Activated B cell treated with CpG ODN at 0.5 μM for 24 hours (primary cell): ENCODE measurements at regions not wholly inside any gene's neighbourhood (a gene's known extent, or its start where the extent isn't known, plus 50 kb on each side); places are given as distances from the start of the nearest gene placed in this dataset.

Experiments
- ATAC-seq: fragments of 200-7000 bp; cut with Tn5 transposase; one replicate; pipeline ENCODE4 v1.10.0; 2021; ENCODE audit warnings: low read depth, mild to moderate bottlenecking, moderate library complexity
- CTCF ChIA-PET: fragments of 350-600 bp; sonication (Branson Sonifier 250); formaldehyde crosslinking; loops from one replicate; lab custom pipeline; 2021; ENCODE audit warnings: antibody characterized with exemption; lab: Charles Lee
- POLR2A ChIA-PET: fragments of 350-600 bp; sonication (Branson Sonifier 250); formaldehyde crosslinking; loops from one replicate; lab custom pipeline; 2021; ENCODE audit warnings: antibody characterized with exemption; lab: Charles Lee
- DNase-seq: peaks from one replicate; pipeline ENCODE4 v3.0.0; 2022
- H3K27ac Mint-ChIP-seq: one replicate; pipeline ENCODE4 v1.8.0; 2020; ENCODE audit warnings: mixed read lengths
- H3K27me3 Mint-ChIP-seq: one replicate; pipeline ENCODE4 v1.8.0; 2021; ENCODE audit warnings: mixed read lengths
- H3K36me3 Mint-ChIP-seq: one replicate; pipeline ENCODE4 v1.8.0; 2021; ENCODE audit warnings: low read depth, mixed read lengths
- H3K4me1 Mint-ChIP-seq: one replicate; pipeline ENCODE4 v1.8.0; 2021; ENCODE audit warnings: mixed read lengths
- H3K4me3 Mint-ChIP-seq: one replicate; pipeline ENCODE4 v1.8.0; 2020; ENCODE audit warnings: mild to moderate bottlenecking, mixed read lengths
- H3K9me3 Mint-ChIP-seq: one replicate; pipeline ENCODE4 v1.8.0; 2020; ENCODE audit warnings: mixed read lengths
- CTCF ChIP-seq: fragments of 200-600 bp; IDR thresholded peaks from one replicate; pipeline ENCODE4 v1.8.0; 2022; ENCODE audit warnings: antibody characterized with exemption, mild to moderate bottlenecking
- intact Hi-C: fragments of 100-400 bp; cut with micrococcal nuclease; formaldehyde crosslinking; loops from one replicate; pipeline ENCODE4 v1.15.1; 2024

- DNase-seq (no peak), ATAC-seq (no peak)
- peaks cover 3% of the 10 kb centered on the region for H3K27me3 Mint-ChIP-seq
- H3K27ac Mint-ChIP-seq: no peak overlapping the region
- intact Hi-C loops: no loop called here
- ChIA-PET CTCF (no interaction called here), POLR2A (no interaction called here)
- peaks cover 12% of the 10 kb centered on the region for H3K4me1 Mint-ChIP-seq
- H3K36me3 Mint-ChIP-seq: no peaks in the 10 kb centered on the region
- H3K4me3 Mint-ChIP-seq: no peak overlapping the region
- no peak for TF ChIP-seq CTCF
- no peaks in the 10 kb centered on the region for H3K9me3 Mint-ChIP-seq
These were observed 92.4 kb upstream of the TGM3 start for GRCh38 chr20:2203436-2203835.

GRCh38 chr20:2204021-2204420 lies 91.8 kb upstream of the TGM3 start:
- TF ChIP-seq CTCF: no peak
- Mint-ChIP-seq H3K4me3 (no peak overlapping the region), H3K4me1 (peaks cover 12% of the 10 kb centered on the region), H3K27me3 (peaks cover 3% of the 10 kb centered on the region), H3K27ac (no peak overlapping the region), H3K36me3 (no peaks in the 10 kb centered on the region), H3K9me3 (no peaks in the 10 kb centered on the region)
- DNase-seq (no peak), ATAC-seq (no peak)
- intact Hi-C loops: no loop called here
- ChIA-PET CTCF (no interaction called here), POLR2A (no interaction called here)

- peak overlapping the region; percentile 38 for H3K27ac Mint-ChIP-seq
- intact Hi-C loops: loop anchor here (1.0 to 5.0 kb wide), 11 partner anchors 11 to 535 kb away; partner anchors contain the start of gene SNRPB
- ChIA-PET POLR2A (interaction anchor here (0.5 to 1.8 kb wide), 9 partner anchors 94 to 318 kb away, joined by 3 to 11 read pairs (median 8); partner anchors contain the start of gene SNRPB), CTCF (interaction anchor here (0.6 to 4.1 kb wide), 36 partner anchors 9 to 794 kb away, joined by 3 to 71 read pairs (median 4); no protein-coding TSS in a partner anchor)
- no peaks in the 10 kb centered on the region for H3K27me3 Mint-ChIP-seq
- H3K9me3 Mint-ChIP-seq: no peaks in the 10 kb centered on the region
- no peaks in the 10 kb centered on the region for H3K36me3 Mint-ChIP-seq
- no peak for TF ChIP-seq CTCF
- H3K4me3 Mint-ChIP-seq: peak overlapping the region; percentile 82
- peak; percentile 76 for ATAC-seq
- DNase-seq: peak; percentile 76
- peaks cover 19% of the 10 kb centered on the region for H3K4me1 Mint-ChIP-seq
These were observed 88.6 kb upstream of the TGM3 start for GRCh38 chr20:2206957-2207769.

GRCh38 chr20:2207770-2208097 lies 88.1 kb upstream of the TGM3 start:
- no peak for ATAC-seq
- H3K27ac Mint-ChIP-seq: peak overlapping the region; percentile 7
- no peak for TF ChIP-seq CTCF
- DNase-seq: no peak
- ChIA-PET CTCF (interaction anchor here (0.6 to 4.1 kb wide), 37 partner anchors 9 to 793 kb away, joined by 3 to 71 read pairs (median 4); no protein-coding TSS in a partner anchor), POLR2A (interaction anchor here (0.8 to 1.8 kb wide), 7 partner anchors 93 to 446 kb away, joined by 3 to 11 read pairs (median 9); partner anchors contain the start of gene SNRPB)
- no peaks in the 10 kb centered on the region for H3K27me3 Mint-ChIP-seq
- H3K9me3 Mint-ChIP-seq: no peaks in the 10 kb centered on the region
- H3K4me3 Mint-ChIP-seq: peak overlapping the region; percentile 82
- no peaks in the 10 kb centered on the region for H3K36me3 Mint-ChIP-seq
- intact Hi-C loops: loop anchor here (1.0 to 5.0 kb wide), 11 partner anchors 11 to 535 kb away; partner anchors contain the start of gene SNRPB
- H3K4me1 Mint-ChIP-seq: peaks cover 19% of the 10 kb centered on the region

GRCh38 chr20:2208897-2209296 lies 86.9 kb upstream of the TGM3 start:
- H3K4me1 Mint-ChIP-seq: peaks cover 19% of the 10 kb centered on the region
- H3K27ac Mint-ChIP-seq: no peak overlapping the region
- no peaks in the 10 kb centered on the region for H3K27me3 Mint-ChIP-seq
- CTCF ChIA-PET: interaction anchor here (0.6 to 4.1 kb wide), 6 partner anchors 137 to 444 kb away, joined by 3 to 71 read pairs (median 8); no protein-coding TSS in a partner anchor
- no peaks in the 10 kb centered on the region for H3K9me3 Mint-ChIP-seq
- intact Hi-C loops: loop anchor here (5.0 kb wide), 2 partner anchors 313 to 533 kb away; no protein-coding TSS in a partner anchor
- no peaks in the 10 kb centered on the region for H3K36me3 Mint-ChIP-seq
- ATAC-seq: no peak
- DNase-seq: no peak
- H3K4me3 Mint-ChIP-seq: no peak overlapping the region
- POLR2A ChIA-PET: interaction anchor here (0.6 to 1.8 kb wide), 2 partner anchors 8 to 92 kb away, joined by 3 to 9 read pairs; no protein-coding TSS in a partner anchor
- TF ChIP-seq CTCF: no peak
